ENCODE measurements at regions not wholly inside any gene's neighbourhood (a gene's known extent, or its start where the extent isn't known, plus 50 kb on each side); places are given as distances from the start of the nearest gene placed in this dataset.
"Not testable (repeated sequence)": the region's sequence is repeated elsewhere in the genome, so short reads cannot be mapped to it uniquely, and the experiment has no call there.

GRCh38 chr18:49721981-49722380, 91.4 kb downstream of the ACAA2 start:
- intact Hi-C loops (cut with micrococcal nuclease) = no loop called here
- Histone ChIP-seq H3K4me3 (replicated peaks in 1 of 3; ENCODE audit: insufficient read depth in 1 of 3, low read depth in 1 of 3, low read length in 3 of 3) (no peak overlapping the region), H3K79me2 (ENCODE audit: control insufficient read depth, insufficient read depth, low read length) (no peaks in the 10 kb centered on the region), H3K9ac (replicated peaks; ENCODE audit: extremely low read depth, insufficient read depth, low read length) (no peak overlapping the region), H4K20me1 (replicated peaks; ENCODE audit: control insufficient read depth, extremely low read depth, insufficient read depth, low read length) (no peaks in the 10 kb centered on the region), H3K36me3 (ENCODE audit: control insufficient read depth in 2 of 2, extremely low read depth in 1 of 2, insufficient read depth in 2 of 2, low read length in 2 of 2) (no peaks in the 10 kb centered on the region), H3K9me1 (replicated peaks; ENCODE audit: control insufficient read depth, extremely low read depth, insufficient read depth, low read length) (no peaks in the 10 kb centered on the region), H3K4me2 (ENCODE audit: insufficient read depth, low read length) (no peak overlapping the region), H3K27me3 (ENCODE audit: control insufficient read depth in 2 of 2, insufficient read depth in 2 of 2, low read length in 2 of 2) (no peaks in the 10 kb centered on the region), H2AFZ (ENCODE audit: low read depth, low read length) (no peak overlapping the region), H3K4me1 (ENCODE audit: control insufficient read depth, extremely low read depth, insufficient read depth, low read length) (peaks cover 42% of the 10 kb centered on the region), H3K9me3 (replicated peaks; ENCODE audit: control insufficient read depth, insufficient read depth, low read length) (no peaks in the 10 kb centered on the region), H3K27ac (ENCODE audit: insufficient read depth, low read depth, low read length) (no peak overlapping the region)
- CTCF ChIA-PET = interaction anchor here (2.4 kb wide), 1 partner anchor 26 kb away, joined by 9 read pairs; no protein-coding TSS in a partner anchor
- FAIRE-seq (no peak), DNase-seq (ENCODE audit: low read depth, low spot score) (no peak)
- POLR2A ChIA-PET = no interaction called here
- dilution Hi-C loops (cut with MboI; ENCODE audit: extremely low pct_ligation_motif_present, low sequenced_read_pairs) = no loop called here
- no peak for TF ChIP-seq FOS (IDR thresholded peaks at IDR 0.05; ENCODE audit: borderline replicate concordance, insufficient read depth, low read length)
- TF ChIP-seq POLR2A (IDR thresholded peaks at IDR 0.05; ENCODE audit: low read depth, low read length) = no peak
- TF ChIP-seq MYC (IDR thresholded peaks at IDR 0.05; ENCODE audit: low read depth, low read length) = no peak
- no peak for TF ChIP-seq GATA2 (IDR thresholded peaks at IDR 0.05; ENCODE audit: insufficient read depth, insufficient read length, low read depth, low read length)
- no peak for TF ChIP-seq JUN (IDR thresholded peaks at IDR 0.05; ENCODE audit: borderline replicate concordance, insufficient read depth, insufficient read length, low read depth)
- no peak for TF ChIP-seq POLR2AphosphoS5 (IDR thresholded peaks at IDR 0.05; ENCODE audit: insufficient read depth, low read depth, low read length)
- TF ChIP-seq CTCF (IDR thresholded peaks at IDR 0.05; ENCODE audit: extremely low read depth in 1 of 2, insufficient read depth in 1 of 2, low read depth in 1 of 2, low read length in 2 of 2) = no peak
- no TSS peak for BruUV-seq (replicated peaks)

GRCh38 chr18:49720944-49721343, 92.4 kb downstream of the ACAA2 start:
- POLR2A ChIA-PET; H3K9me3 ChIP-seq (replicated peaks; ENCODE audit: control insufficient read depth, insufficient read depth, low read length); H4K20me1 ChIP-seq (replicated peaks; ENCODE audit: control insufficient read depth, extremely low read depth, insufficient read depth, low read length); DNase-seq (ENCODE audit: low read depth, low spot score); BruUV-seq (replicated peaks); intact Hi-C loops (cut with micrococcal nuclease); H3K79me2 ChIP-seq (ENCODE audit: control insufficient read depth, insufficient read depth, low read length); dilution Hi-C loops (cut with MboI; ENCODE audit: extremely low pct_ligation_motif_present, low sequenced_read_pairs); H3K4me3 ChIP-seq (replicated peaks in 1 of 3; ENCODE audit: insufficient read depth in 1 of 3, low read depth in 1 of 3, low read length in 3 of 3); H3K36me3 ChIP-seq (ENCODE audit: control insufficient read depth in 2 of 2, extremely low read depth in 1 of 2, insufficient read depth in 2 of 2, low read length in 2 of 2); H3K27me3 ChIP-seq (ENCODE audit: control insufficient read depth in 2 of 2, insufficient read depth in 2 of 2, low read length in 2 of 2); H3K9ac ChIP-seq (replicated peaks; ENCODE audit: extremely low read depth, insufficient read depth, low read length); H2AFZ ChIP-seq (ENCODE audit: low read depth, low read length); H3K27ac ChIP-seq (ENCODE audit: insufficient read depth, low read depth, low read length); H3K4me2 ChIP-seq (ENCODE audit: insufficient read depth, low read length); H3K9me1 ChIP-seq (replicated peaks; ENCODE audit: control insufficient read depth, extremely low read depth, insufficient read depth, low read length); FAIRE-seq; CTCF ChIA-PET: not testable (repeated sequence)
- H3K4me1 ChIP-seq (ENCODE audit: control insufficient read depth, extremely low read depth, insufficient read depth, low read length) = peaks cover 33% of the 10 kb centered on the region
